Small intestine (tissue), 7 donors: ENCODE measurements at regions not wholly inside any gene's neighbourhood (a gene's known extent, or its start where the extent isn't known, plus 50 kb on each side); places are given as distances from the start of the nearest gene placed in this dataset.
"Not testable (repeated sequence)": the region's sequence is repeated elsewhere in the genome, so short reads cannot be mapped to it uniquely, and the experiment has no call there.

Source experiments
- DNase-seq, 2 donors: peaks; one replicate each; pipeline versions ENCODE4 v3.0.0 to v3.0.0-alpha.2; 2013
- FAIRE-seq: peaks from 2 replicates; lab custom pipeline; 2012; peaks lifted over from hg19 to GRCh38; lab: Jason Lieb, UNC
- H3K27ac ChIP-seq, 3 donors: one replicate each; pipeline ENCODE4 v1.5.1; 2013; ENCODE audit warnings: low read length in 2 of 3, mild to moderate bottlenecking in 2 of 3, control low read depth in 1 of 3, inconsistent platforms in 1 of 3, low read depth in 1 of 3, moderate library complexity in 1 of 3
- H3K27me3 ChIP-seq, 3 donors: one replicate each; pipeline ENCODE4 v1.6.1; 2013; ENCODE audit warnings: low read length in 3 of 3, inconsistent platforms in 1 of 3; ENCODE audit not compliant: control insufficient read depth in 3 of 3, insufficient read depth in 3 of 3
- H3K36me3 ChIP-seq, 3 donors: one replicate each; pipeline ENCODE4 v1.6.1; 2013; ENCODE audit warnings: low read length in 3 of 3, inconsistent platforms in 1 of 3, low read depth in 1 of 3, mild to moderate bottlenecking in 1 of 3, moderate library complexity in 1 of 3; ENCODE audit not compliant: control insufficient read depth in 3 of 3, insufficient read depth in 2 of 3
- H3K4me1 ChIP-seq, 3 donors: one replicate each; pipeline ENCODE4 v1.6.1; 2013; ENCODE audit warnings: low read length in 2 of 3, inconsistent platforms in 1 of 3, low read depth in 1 of 3, mild to moderate bottlenecking in 1 of 3, moderate library complexity in 1 of 3; ENCODE audit not compliant: control insufficient read depth in 3 of 3, insufficient read depth in 2 of 3
- H3K4me3 ChIP-seq, 3 donors: one replicate each; pipeline ENCODE4 v1.5.1; 2013; ENCODE audit warnings: low read length in 3 of 3, control low read depth in 1 of 3, inconsistent platforms in 1 of 3, low read depth in 1 of 3, mild to moderate bottlenecking in 1 of 3, moderate library complexity in 1 of 3
- H3K9me3 ChIP-seq, 2 donors: one replicate each; pipeline ENCODE4 v1.6.1; 2013; ENCODE audit warnings: low read depth in 1 of 2, low read length in 1 of 2; ENCODE audit not compliant: control insufficient read depth in 2 of 2, insufficient read depth in 1 of 2
- whole genome bisulfite sequencing, 3 donors: extraction: QIAGEN DNeasy Blood & Tissue Kit; methylation state at CpG; one replicate each; pipeline ENCODE4 v1.1.7; 2013; 5-methylcytosine and 5-hydroxymethylcytosine counted together
- donor health status: healthy with polysubstance abuse.
- donor health status: control.
- donor health status: control.
- donor health status: Bipolar disorder and iron deficiency.
- donor health status: healthy.

GRCh38 chr17:36684134-36684533, 82.8 kb downstream of the MRM1 start:
- H3K9me3 ChIP-seq: no peaks in the 10 kb centered on the region
- H3K4me1 ChIP-seq: no peaks in the 10 kb centered on the region
- FAIRE-seq (no peak), DNase-seq (no peak)
- no peaks in the 10 kb centered on the region for H3K36me3 ChIP-seq
- no peaks in the 10 kb centered on the region for H3K27me3 ChIP-seq
- H3K4me3 ChIP-seq: no peak overlapping the region
- H3K27ac ChIP-seq: no peak overlapping the region
- 80 to 89% (median 81%) methylated on average over 4 of the region's 4 CpGs for WGBS, 3 donors

- H3K27ac ChIP-seq: no peak overlapping the region
- H3K36me3 ChIP-seq: no peaks in the 10 kb centered on the region
- no peaks in the 10 kb centered on the region for H3K9me3 ChIP-seq
- WGBS, 3 donors: 64 to 66% (median 65%) methylated on average over 15 of the region's 15 CpGs
- H3K4me1 ChIP-seq: peaks cover 0 to 9% (median 2%) of the 10 kb centered on the region in 3 donors
- H3K4me3 ChIP-seq: no peak overlapping the region
- no peak for FAIRE-seq
- DNase-seq: no peak
- H3K27me3 ChIP-seq: no peaks in the 10 kb centered on the region
These were observed 84.8 kb downstream of the MRM1 start for GRCh38 chr17:36686123-36686669.

GRCh38 chr17:36687736-36688135, 86.4 kb downstream of the MRM1 start:
- no peaks in the 10 kb centered on the region for H3K9me3 ChIP-seq
- H3K27me3 ChIP-seq: no peaks in the 10 kb centered on the region
- H3K27ac ChIP-seq: no peak overlapping the region
- H3K36me3 ChIP-seq: no peaks in the 10 kb centered on the region
- FAIRE-seq (no peak), DNase-seq (no peak)
- 47 to 65% (median 55%) methylated on average over 5 of the region's 5 CpGs for WGBS, 3 donors
- H3K4me1 ChIP-seq: peaks cover 0 to 9% (median 2%) of the 10 kb centered on the region in 3 donors
- H3K4me3 ChIP-seq: no peak overlapping the region

- Histone ChIP-seq H3K27me3 (no peaks in the 10 kb centered on the region), H3K4me1 (peaks cover 0 to 9% (median 2%) of the 10 kb centered on the region in 3 donors), H3K36me3 (no peaks in the 10 kb centered on the region), H3K9me3 (no peaks in the 10 kb centered on the region), H3K27ac (peak overlapping the region in 1 of 3 donors; percentile 33), H3K4me3 (no peak overlapping the region)
- WGBS, 3 donors: 16 to 59% (median 31%) methylated on average over 15 of the region's 15 CpGs
- FAIRE-seq (no peak), DNase-seq (peak; percentile 62 to 83)
These were observed 87.8 kb downstream of the MRM1 start for GRCh38 chr17:36689089-36689667.

GRCh38 chr17:36690190-36690589, 88.8 kb downstream of the MRM1 start:
- Histone ChIP-seq H3K27me3 (peaks cover 0 to 3% (median 0%) of the 10 kb centered on the region in 3 donors), H3K4me3 (no peak overlapping the region), H3K4me1 (peaks cover 0 to 9% (median 2%) of the 10 kb centered on the region in 3 donors), H3K9me3 (no peaks in the 10 kb centered on the region), H3K27ac (no peak overlapping the region), H3K36me3 (no peaks in the 10 kb centered on the region)
- DNase-seq (no peak), FAIRE-seq (no peak)
- WGBS, 3 donors: 84 to 88% (median 85%) methylated on average over 4 of the region's 4 CpGs

GRCh38 chr17:36691606-36692005, 90.2 kb downstream of the MRM1 start:
- WGBS, 3 donors: 40 to 69% (median 58%) methylated on average over 3 of the region's 3 CpGs

GRCh38 chr17:36695082-36695481, 93.7 kb downstream of the MRM1 start:
- WGBS, 3 donors: 45 to 64% (median 49%) methylated on average over 3 of the region's 3 CpGs
- H3K9me3 ChIP-seq: no peaks in the 10 kb centered on the region
- H3K4me3 ChIP-seq: no peak overlapping the region
- no peaks in the 10 kb centered on the region for H3K36me3 ChIP-seq
- peaks cover 0 to 3% (median 0%) of the 10 kb centered on the region in 3 donors for H3K27me3 ChIP-seq
- DNase-seq (no peak), FAIRE-seq (no peak)
- H3K27ac ChIP-seq: no peak overlapping the region
- peaks cover 0 to 2% (median 2%) of the 10 kb centered on the region in 3 donors for H3K4me1 ChIP-seq

More at GRCh38 chr17:36691606-36692005, 90.2 kb downstream of the MRM1 start:
- Histone ChIP-seq H3K36me3 (no peaks in the 10 kb centered on the region), H3K9me3 (no peaks in the 10 kb centered on the region), H3K27ac (no peak overlapping the region), H3K4me1 (peaks cover 0 to 9% (median 2%) of the 10 kb centered on the region in 3 donors), H3K27me3 (peaks cover 0 to 3% (median 0%) of the 10 kb centered on the region in 3 donors), H3K4me3 (no peak overlapping the region)
- FAIRE-seq: no peak
- DNase-seq: no peak

GRCh38 chr17:36695710-36696109, 94.3 kb downstream of the MRM1 start:
- not testable (repeated sequence) for DNase-seq, H3K27me3 ChIP-seq, H3K27ac ChIP-seq, H3K9me3 ChIP-seq, H3K4me3 ChIP-seq, H3K36me3 ChIP-seq, FAIRE-seq, H3K4me1 ChIP-seq
- WGBS, 3 donors: 83 to 86% (median 85%) methylated on average over 6 of the region's 6 CpGs
